ENCODE measurements at regions not wholly inside any gene's neighbourhood (a gene's known extent, or its start where the extent isn't known, plus 50 kb on each side); places are given as distances from the start of the nearest gene placed in this dataset.

GRCh38 chr1:185495898-185496297 lies 178.9 kb upstream of the IVNS1ABP start:
- Histone ChIP-seq H4K20me1 (ENCODE audit: low read length) (no peaks in the 10 kb centered on the region), H3K27me3 (ENCODE audit: low read length) (no peaks in the 10 kb centered on the region), H2AFZ (ENCODE audit: low read length) (no peak overlapping the region), H3K27ac (ENCODE audit: low read length) (no peak overlapping the region), H3K36me3 (ENCODE audit: low read depth, low read length) (no peaks in the 10 kb centered on the region), H3K79me2 (ENCODE audit: low read length) (no peaks in the 10 kb centered on the region), H3K4me3 (ENCODE audit: low read length) (no peak overlapping the region), H3K9me3 (ENCODE audit: low read length) (no peaks in the 10 kb centered on the region), H3K4me1 (ENCODE audit: insufficient read depth, low read length) (peaks cover 12% of the 10 kb centered on the region), H3K9me2 (replicated peaks; ENCODE audit: low read length) (no peaks in the 10 kb centered on the region), H3K9ac (ENCODE audit: low read length) (no peak overlapping the region), H3F3A (ENCODE audit: low read length, unreplicated experiment) (no peaks in the 10 kb centered on the region), H3K4me2 (ENCODE audit: low read length) (no peak overlapping the region)
- no peak for DNase-seq
- no TSS peak for BruUV-seq (replicated peaks)
- ChIA-PET POLR2A (ENCODE audit: unreplicated experiment) (no interaction called here), CTCF (no interaction called here)
- ATAC-seq = no peak
- no peak for TF ChIP-seq EZH2phosphoT487 (IDR thresholded peaks at IDR 0.05; ENCODE audit: borderline replicate concordance, low read length)
- TF ChIP-seq, protein P1, sequence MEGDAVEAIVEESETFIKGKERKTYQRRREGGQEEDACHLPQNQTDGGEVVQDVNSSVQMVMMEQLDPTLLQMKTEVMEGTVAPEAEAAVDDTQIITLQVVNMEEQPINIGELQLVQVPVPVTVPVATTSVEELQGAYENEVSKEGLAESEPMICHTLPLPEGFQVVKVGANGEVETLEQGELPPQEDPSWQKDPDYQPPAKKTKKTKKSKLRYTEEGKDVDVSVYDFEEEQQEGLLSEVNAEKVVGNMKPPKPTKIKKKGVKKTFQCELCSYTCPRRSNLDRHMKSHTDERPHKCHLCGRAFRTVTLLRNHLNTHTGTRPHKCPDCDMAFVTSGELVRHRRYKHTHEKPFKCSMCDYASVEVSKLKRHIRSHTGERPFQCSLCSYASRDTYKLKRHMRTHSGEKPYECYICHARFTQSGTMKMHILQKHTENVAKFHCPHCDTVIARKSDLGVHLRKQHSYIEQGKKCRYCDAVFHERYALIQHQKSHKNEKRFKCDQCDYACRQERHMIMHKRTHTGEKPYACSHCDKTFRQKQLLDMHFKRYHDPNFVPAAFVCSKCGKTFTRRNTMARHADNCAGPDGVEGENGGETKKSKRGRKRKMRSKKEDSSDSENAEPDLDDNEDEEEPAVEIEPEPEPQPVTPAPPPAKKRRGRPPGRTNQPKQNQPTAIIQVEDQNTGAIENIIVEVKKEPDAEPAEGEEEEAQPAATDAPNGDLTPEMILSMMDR (conservative IDR thresholded peaks at IDR 0.05; ENCODE audit: low read depth, low read length) = no peak
- TF ChIP-seq EZH2 (IDR thresholded peaks at IDR 0.05; ENCODE audit: low read length, unreplicated experiment) = no peak
- intact Hi-C loops (cut with micrococcal nuclease) = no loop called here

- H3K79me2 ChIP-seq (ENCODE audit: low read length) = no peaks in the 10 kb centered on the region
- intact Hi-C loops (cut with micrococcal nuclease) = no loop called here
- no peak overlapping the region for H3K27ac ChIP-seq (ENCODE audit: low read length)
- no peaks in the 10 kb centered on the region for H3K36me3 ChIP-seq (ENCODE audit: low read depth, low read length)
- H3F3A ChIP-seq (ENCODE audit: low read length, unreplicated experiment) = no peaks in the 10 kb centered on the region
- no peaks in the 10 kb centered on the region for H3K27me3 ChIP-seq (ENCODE audit: low read length)
- no peaks in the 10 kb centered on the region for H3K9me3 ChIP-seq (ENCODE audit: low read length)
- TF ChIP-seq EZH2phosphoT487 (IDR thresholded peaks at IDR 0.05; ENCODE audit: borderline replicate concordance, low read length) = no peak
- no peak for TF ChIP-seq EZH2 (IDR thresholded peaks at IDR 0.05; ENCODE audit: low read length, unreplicated experiment)
- TF ChIP-seq, protein P1 (conservative IDR thresholded peaks at IDR 0.05; ENCODE audit: low read depth, low read length) = no peak
- H2AFZ ChIP-seq (ENCODE audit: low read length) = no peak overlapping the region
- no TSS peak for BruUV-seq (replicated peaks)
- no peak overlapping the region for H3K4me3 ChIP-seq (ENCODE audit: low read length)
- no peak overlapping the region for H3K9ac ChIP-seq (ENCODE audit: low read length)
- no peaks in the 10 kb centered on the region for H3K9me2 ChIP-seq (replicated peaks; ENCODE audit: low read length)
- DNase-seq = no peak
- H3K4me2 ChIP-seq (ENCODE audit: low read length) = no peak overlapping the region
- POLR2A ChIA-PET (ENCODE audit: unreplicated experiment) = no interaction called here
- CTCF ChIA-PET = no interaction called here
- no peak for ATAC-seq
- no peaks in the 10 kb centered on the region for H4K20me1 ChIP-seq (ENCODE audit: low read length)
- peaks cover 6% of the 10 kb centered on the region for H3K4me1 ChIP-seq (ENCODE audit: insufficient read depth, low read length)
Measured at GRCh38 chr1:185495007-185495406, 178.0 kb upstream of the IVNS1ABP start.

GRCh38 chr1:185492089-185492825 lies 175.2 kb upstream of the IVNS1ABP start:
- intact Hi-C loops (cut with micrococcal nuclease) = no loop called here
- Histone ChIP-seq H2AFZ (ENCODE audit: low read length) (no peak overlapping the region), H3K27me3 (ENCODE audit: low read length) (no peaks in the 10 kb centered on the region), H3K27ac (ENCODE audit: low read length) (no peak overlapping the region), H4K20me1 (ENCODE audit: low read length) (no peaks in the 10 kb centered on the region), H3K4me2 (ENCODE audit: low read length) (no peak overlapping the region), H3K79me2 (ENCODE audit: low read length) (no peaks in the 10 kb centered on the region), H3K9me3 (ENCODE audit: low read length) (no peaks in the 10 kb centered on the region), H3K36me3 (ENCODE audit: low read depth, low read length) (no peaks in the 10 kb centered on the region), H3K4me3 (ENCODE audit: low read length) (no peak overlapping the region), H3K9ac (ENCODE audit: low read length) (no peak overlapping the region), H3F3A (ENCODE audit: low read length, unreplicated experiment) (no peaks in the 10 kb centered on the region), H3K9me2 (replicated peaks; ENCODE audit: low read length) (no peaks in the 10 kb centered on the region), H3K4me1 (ENCODE audit: insufficient read depth, low read length) (no peaks in the 10 kb centered on the region)
- ATAC-seq (no peak), DNase-seq (no peak)
- no TSS peak for BruUV-seq (replicated peaks)
- ChIA-PET POLR2A (ENCODE audit: unreplicated experiment) (no interaction called here), CTCF (no interaction called here)
- TF ChIP-seq EZH2phosphoT487 (IDR thresholded peaks at IDR 0.05; ENCODE audit: borderline replicate concordance, low read length) = no peak

Data from PC-3 (cell line).